ENCODE measurements at regions not wholly inside any gene's neighbourhood (a gene's known extent, or its start where the extent isn't known, plus 50 kb on each side); places are given as distances from the start of the nearest gene placed in this dataset.
"Not testable (repeated sequence)": the region's sequence is repeated elsewhere in the genome, so short reads cannot be mapped to it uniquely, and the experiment has no call there.

DNA sequence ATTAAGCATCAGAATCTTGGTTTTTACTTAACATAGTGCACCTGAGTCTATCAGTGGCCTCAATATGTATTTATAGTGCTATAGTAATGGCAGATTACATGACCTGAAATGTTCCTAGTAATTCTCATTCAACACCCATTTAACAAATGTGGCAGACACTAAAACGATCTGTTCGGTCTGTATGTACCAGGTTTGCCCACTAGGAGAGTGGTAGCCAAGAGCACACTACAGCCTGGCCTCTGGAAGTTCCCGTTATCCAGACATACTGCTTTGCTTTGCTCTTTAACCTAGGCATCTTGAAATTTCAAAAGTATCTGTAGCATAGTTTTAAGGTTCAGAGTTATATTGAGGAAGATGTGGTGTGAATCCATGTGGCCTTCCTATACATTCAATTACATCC, 395.7 kb upstream of the NRG3 start:
- no peaks in the 10 kb centered on the region for H3K9me3 ChIP-seq
- H3K27me3 ChIP-seq = no peaks in the 10 kb centered on the region
- H3K4me3 ChIP-seq = no peak overlapping the region
- intact Hi-C loops (cut with DNase I; ENCODE audit: low total_unique reads) (no loop called here), in situ Hi-C loops (cut with MboI; ENCODE audit: low sequenced_read_pairs in 4 of 4) (no loop called here)
- no peak for TF ChIP-seq POLR2A (IDR thresholded peaks at IDR 0.05)
- TF ChIP-seq, protein P1, sequence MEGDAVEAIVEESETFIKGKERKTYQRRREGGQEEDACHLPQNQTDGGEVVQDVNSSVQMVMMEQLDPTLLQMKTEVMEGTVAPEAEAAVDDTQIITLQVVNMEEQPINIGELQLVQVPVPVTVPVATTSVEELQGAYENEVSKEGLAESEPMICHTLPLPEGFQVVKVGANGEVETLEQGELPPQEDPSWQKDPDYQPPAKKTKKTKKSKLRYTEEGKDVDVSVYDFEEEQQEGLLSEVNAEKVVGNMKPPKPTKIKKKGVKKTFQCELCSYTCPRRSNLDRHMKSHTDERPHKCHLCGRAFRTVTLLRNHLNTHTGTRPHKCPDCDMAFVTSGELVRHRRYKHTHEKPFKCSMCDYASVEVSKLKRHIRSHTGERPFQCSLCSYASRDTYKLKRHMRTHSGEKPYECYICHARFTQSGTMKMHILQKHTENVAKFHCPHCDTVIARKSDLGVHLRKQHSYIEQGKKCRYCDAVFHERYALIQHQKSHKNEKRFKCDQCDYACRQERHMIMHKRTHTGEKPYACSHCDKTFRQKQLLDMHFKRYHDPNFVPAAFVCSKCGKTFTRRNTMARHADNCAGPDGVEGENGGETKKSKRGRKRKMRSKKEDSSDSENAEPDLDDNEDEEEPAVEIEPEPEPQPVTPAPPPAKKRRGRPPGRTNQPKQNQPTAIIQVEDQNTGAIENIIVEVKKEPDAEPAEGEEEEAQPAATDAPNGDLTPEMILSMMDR (IDR thresholded peaks at IDR 0.05 in 4 of 5, conservative IDR thresholded peaks at IDR 0.05 in 1 of 5) = no peak
- H3K4me1 ChIP-seq = no peaks in the 10 kb centered on the region
- H3K27ac ChIP-seq = no peak overlapping the region
- DNase-seq (no peak), ATAC-seq (no peak)
- no peaks in the 10 kb centered on the region for H3K36me3 ChIP-seq

DNA sequence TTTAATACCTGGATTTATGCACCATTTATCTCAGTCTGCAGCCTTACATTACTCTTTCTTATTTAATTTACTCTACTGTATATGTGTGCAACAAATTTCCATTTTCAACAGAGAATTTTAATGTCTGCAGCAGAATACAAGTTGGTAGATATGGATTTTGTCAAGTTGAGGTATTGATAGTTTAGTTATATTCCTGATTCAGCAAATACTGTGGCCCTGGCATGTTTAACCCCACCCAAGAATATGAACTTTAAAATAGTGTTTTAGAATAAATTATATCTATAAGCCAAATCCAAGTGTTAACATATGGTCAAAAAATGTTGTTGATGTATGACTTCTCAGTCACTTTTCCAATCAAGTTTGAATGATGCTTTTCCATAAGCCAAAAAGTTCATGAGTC, 378.4 kb upstream of the NRG3 start:
- intact Hi-C loops (cut with DNase I; ENCODE audit: low total_unique reads) (no loop called here), in situ Hi-C loops (cut with MboI; ENCODE audit: low sequenced_read_pairs in 4 of 4) (no loop called here)
- no peak for DNase-seq
- no peak for ATAC-seq
- H3K9me3 ChIP-seq = no peaks in the 10 kb centered on the region
- no peak overlapping the region for H3K27ac ChIP-seq
- H3K4me3 ChIP-seq = no peak overlapping the region
- no peaks in the 10 kb centered on the region for H3K27me3 ChIP-seq
- H3K4me1 ChIP-seq = no peaks in the 10 kb centered on the region
- no peaks in the 10 kb centered on the region for H3K36me3 ChIP-seq
- TF ChIP-seq POLR2A (IDR thresholded peaks at IDR 0.05) = no peak
- TF ChIP-seq, protein P1 (IDR thresholded peaks at IDR 0.05 in 4 of 5, conservative IDR thresholded peaks at IDR 0.05 in 1 of 5) = no peak

- no peak overlapping the region for H3K4me3 ChIP-seq
- in situ Hi-C loops (cut with MboI; ENCODE audit: low sequenced_read_pairs in 4 of 4) (no loop called here), intact Hi-C loops (cut with DNase I; ENCODE audit: low total_unique reads) (no loop called here)
- no peaks in the 10 kb centered on the region for H3K9me3 ChIP-seq
- DNase-seq = no peak
- no peak for ATAC-seq
- no peak for TF ChIP-seq POLR2A (IDR thresholded peaks at IDR 0.05)
- TF ChIP-seq, protein P1 (IDR thresholded peaks at IDR 0.05 in 4 of 5, conservative IDR thresholded peaks at IDR 0.05 in 1 of 5) = no peak
- H3K27ac ChIP-seq = no peak overlapping the region
- H3K27me3 ChIP-seq = no peaks in the 10 kb centered on the region
- no peaks in the 10 kb centered on the region for H3K36me3 ChIP-seq
- no peaks in the 10 kb centered on the region for H3K4me1 ChIP-seq
These were observed 376.9 kb upstream of the NRG3 start for GRCh38 chr10:81498011-81498551.

GRCh38 chr10:81502677-81503359, 372.2 kb upstream of the NRG3 start:
- ATAC-seq (no peak), DNase-seq (no peak)
- H3K4me3 ChIP-seq = no peak overlapping the region
- in situ Hi-C loops (cut with MboI; ENCODE audit: low sequenced_read_pairs in 4 of 4) (no loop called here), intact Hi-C loops (cut with DNase I; ENCODE audit: low total_unique reads) (no loop called here)
- TF ChIP-seq, protein P1 (IDR thresholded peaks at IDR 0.05 in 4 of 5, conservative IDR thresholded peaks at IDR 0.05 in 1 of 5) = no peak
- TF ChIP-seq POLR2A (IDR thresholded peaks at IDR 0.05) = no peak
- H3K27ac ChIP-seq = no peak overlapping the region
- H3K27me3 ChIP-seq = no peaks in the 10 kb centered on the region
- no peaks in the 10 kb centered on the region for H3K36me3 ChIP-seq
- no peaks in the 10 kb centered on the region for H3K9me3 ChIP-seq
- no peaks in the 10 kb centered on the region for H3K4me1 ChIP-seq

DNA sequence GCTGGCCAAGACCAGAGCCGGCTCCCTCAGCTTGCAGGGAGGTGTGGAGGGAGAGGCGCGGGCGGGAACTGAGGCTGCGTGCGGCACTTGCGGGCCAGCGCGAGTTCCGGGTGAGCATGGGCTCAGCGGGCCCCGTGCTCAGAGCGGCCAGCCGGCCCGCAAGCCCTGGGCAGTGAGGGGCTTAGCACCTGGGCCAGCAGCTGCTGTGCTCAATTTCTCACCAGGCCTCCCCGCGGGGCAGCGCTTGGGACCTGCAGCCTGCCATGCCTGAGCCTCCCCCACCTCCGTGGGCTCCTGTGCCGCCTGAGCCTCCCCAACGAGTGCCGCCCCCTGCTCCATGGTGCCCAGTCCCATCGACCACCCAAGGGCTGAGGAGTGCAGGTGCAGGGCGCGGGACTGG, 369.2 kb upstream of the NRG3 start:
- H3K27me3 ChIP-seq; DNase-seq; H3K9me3 ChIP-seq; H3K4me1 ChIP-seq; H3K27ac ChIP-seq; in situ Hi-C loops (cut with MboI; ENCODE audit: low sequenced_read_pairs in 4 of 4); H3K36me3 ChIP-seq; ATAC-seq; intact Hi-C loops (cut with DNase I; ENCODE audit: low total_unique reads); H3K4me3 ChIP-seq: not testable (repeated sequence)
